GM18909 (cell line): ENCODE measurements at regions not wholly inside any gene's neighbourhood (a gene's known extent, or its start where the extent isn't known, plus 50 kb on each side); places are given as distances from the start of the nearest gene placed in this dataset.

ENCODE experiments used
- ATAC-seq: cut with Tn5 transposase; IDR thresholded peaks from one replicate; pipeline ENCODE4 v1.9.1; 2021; ENCODE audit warnings: mild to moderate bottlenecking; ENCODE audit not compliant: unreplicated experiment, poor library complexity

DNA sequence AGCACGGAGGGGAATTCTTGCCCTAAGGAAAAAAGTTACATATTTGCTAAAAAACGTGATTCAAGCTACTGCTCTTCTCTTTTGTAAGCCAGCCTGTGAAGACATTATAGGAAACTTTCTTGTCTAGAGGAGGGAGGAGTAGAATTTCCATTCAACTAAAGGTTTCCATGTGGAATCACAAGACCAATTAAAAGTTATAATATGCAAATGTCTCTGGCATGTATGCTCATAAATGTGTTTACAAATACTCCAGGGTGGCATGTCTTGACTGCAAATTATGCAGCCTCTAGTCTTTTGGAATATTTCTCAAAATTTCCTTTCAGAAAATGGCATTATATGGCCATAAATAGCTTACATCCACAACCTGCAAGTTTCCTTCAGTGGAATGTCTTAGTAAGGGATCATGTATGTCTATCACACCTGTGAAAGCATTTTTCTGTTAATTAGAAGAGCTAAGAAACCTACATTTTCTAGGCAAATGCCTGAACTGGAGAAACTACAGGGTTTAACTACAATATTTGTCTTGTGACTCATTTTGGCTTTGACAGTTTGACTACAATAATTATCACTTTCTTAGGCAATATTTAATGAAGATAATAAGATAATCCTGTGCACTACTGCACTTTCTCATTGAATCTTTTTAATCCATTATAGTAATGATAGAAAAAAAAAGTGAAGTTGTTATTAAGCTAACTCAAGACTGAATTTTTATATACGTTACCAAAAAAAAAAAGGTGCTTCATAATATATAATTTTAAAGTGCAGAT is 111.1 kb upstream of the C10orf90 start:
- no peak for ATAC-seq

DNA sequence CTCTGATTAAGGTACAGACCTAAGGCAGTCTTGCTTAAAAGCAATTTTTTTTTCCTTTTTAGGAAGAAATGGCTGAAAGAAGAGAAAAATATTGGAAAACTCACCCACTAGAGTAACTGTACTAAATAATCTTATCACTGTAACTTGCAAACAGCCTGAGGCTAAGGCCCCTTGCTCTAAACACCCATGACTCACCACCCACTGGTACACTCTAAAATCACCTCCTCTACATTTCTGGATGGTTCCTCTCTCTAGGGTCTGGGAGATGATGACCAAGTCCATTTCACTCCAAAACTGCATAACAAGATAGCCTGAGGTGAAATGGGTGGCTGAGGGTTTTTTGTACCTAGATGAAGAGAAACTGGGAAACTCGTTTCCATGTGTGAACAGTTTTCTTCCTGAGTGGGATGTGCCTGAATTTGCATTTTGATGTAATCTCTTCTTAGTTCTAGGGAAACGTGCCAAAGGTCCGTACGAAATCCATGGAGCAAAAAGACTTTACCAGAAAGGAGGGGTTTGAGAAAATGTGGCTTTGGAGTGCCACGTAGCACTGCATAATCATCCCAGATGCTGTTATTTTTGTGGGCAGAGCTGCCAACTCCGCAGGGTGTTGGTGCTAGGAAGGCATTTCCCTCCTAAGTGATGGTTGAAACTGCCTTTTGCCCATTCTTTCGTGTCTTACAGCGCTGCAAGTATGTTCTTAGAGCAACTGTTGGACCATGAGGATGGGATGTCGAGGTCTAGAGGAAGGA is 113.5 kb upstream of the C10orf90 start:
- ATAC-seq: no peak

DNA sequence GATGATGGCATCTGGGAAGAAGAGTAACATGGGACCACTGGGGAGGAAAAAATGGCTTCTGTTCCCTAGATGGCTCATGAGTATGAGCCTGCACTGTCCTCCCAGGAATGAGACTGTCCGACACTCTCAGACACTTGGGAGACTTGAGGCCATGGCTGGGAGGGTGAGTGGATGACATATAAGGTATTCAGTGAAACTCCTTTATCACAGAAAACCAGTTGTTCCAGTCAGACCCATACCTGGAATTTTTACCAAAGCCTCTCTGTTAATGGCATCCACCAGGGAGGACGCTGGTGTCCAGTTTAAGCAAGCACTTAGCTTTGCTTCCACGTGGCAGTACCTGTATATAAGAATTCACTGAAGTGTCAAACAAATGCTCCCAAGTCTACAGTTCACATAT is 116.7 kb upstream of the C10orf90 start:
- no peak for ATAC-seq

DNA sequence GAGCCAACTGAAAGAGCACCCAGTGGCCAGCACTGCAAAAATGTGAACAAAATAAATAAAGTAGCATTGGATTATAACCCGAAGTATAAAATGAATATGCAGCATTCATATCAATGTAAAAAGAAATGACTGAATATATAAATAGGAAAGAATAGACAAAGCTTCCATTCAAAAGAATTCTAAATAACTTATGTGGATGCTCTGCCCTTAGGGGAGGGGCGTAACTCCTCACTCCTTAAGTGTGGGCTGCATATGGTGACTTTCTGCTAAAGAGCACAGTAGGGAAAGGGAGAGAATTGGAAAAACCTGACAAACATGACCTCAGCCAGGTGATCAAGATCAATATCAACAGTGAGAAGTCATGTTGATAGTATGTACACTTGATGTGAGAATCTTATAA is 109.9 kb upstream of the DOCK1 start:
- no peak for ATAC-seq

DNA sequence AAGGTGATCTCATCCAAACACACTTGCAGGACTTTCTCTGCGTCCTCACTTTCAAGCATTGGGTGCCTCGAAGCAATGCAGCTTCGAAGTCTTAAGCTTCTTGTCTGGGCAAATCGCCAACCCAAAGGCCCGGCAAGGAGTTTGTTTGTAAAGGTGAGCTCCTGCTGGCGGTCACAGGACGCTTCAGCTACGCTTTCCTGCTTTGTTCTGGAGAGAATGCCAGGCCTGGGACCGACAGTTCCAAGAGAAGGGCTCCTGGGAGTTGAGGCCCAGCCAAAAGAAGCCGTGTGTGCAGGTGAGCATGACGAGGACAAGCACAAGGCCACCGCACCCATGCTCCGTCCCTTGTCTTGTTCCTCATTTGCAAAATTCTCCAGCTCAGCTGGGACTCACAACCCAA is 106.6 kb upstream of the DOCK1 start:
- ATAC-seq: no peak

DNA sequence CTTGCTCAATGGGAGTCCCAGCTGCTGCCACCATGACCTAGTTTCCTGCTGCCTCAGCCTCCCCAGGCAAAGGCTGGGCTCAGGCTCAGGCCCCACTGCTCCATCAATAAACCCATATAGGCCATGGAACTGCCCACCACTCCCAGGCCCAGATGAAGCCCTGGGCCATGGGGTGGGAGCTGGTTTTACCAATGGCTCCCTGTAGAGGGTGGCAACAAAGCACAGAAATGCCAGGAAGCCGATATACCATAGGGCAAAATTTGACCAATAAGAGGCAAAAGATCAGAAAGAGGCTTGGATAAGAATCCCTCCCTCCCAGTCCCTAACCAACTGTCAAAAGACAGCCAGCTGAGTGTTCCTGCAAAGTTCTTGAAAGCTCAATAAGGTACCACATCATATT is 101.8 kb upstream of the DOCK1 start:
- ATAC-seq: no peak

DNA sequence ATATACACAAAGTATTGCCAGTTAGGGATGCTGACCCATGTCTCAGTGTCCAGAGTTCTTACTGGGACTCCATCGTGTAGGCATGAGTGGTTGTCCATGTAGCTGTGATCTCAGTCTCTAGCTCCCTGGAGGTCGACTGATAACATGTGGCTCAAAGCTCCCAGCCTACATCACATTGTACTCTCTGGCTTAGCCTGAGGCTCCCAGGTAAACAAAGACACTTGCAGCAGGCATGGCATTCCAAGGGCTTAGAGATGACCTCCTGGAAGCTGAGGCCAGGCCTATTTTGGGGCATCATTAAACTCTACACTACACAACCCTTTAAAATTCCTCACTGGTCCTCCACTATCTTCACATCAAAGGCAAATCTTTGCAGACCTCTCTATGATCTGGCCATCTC is 100.8 kb upstream of the DOCK1 start:
- ATAC-seq: no peak

DNA sequence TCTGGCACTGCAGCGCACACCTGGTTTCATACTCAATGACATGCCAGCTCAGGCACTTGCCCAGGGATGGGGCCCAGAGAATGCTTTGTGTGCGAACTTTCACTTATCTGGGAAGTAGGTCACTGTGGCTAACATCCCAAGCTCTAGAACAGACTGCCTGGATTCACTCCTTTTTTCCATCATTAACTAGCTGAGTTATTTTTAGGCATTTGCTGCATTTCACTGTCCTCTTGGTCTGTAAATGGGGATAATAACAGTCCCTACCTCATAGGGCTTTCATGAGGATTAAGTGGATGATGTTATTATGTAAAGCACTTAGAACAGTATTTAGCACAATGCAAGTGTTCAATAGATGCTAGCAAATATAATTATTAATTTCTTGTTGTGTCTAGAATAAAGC is 98.7 kb upstream of the DOCK1 start:
- ATAC-seq: no peak

DNA sequence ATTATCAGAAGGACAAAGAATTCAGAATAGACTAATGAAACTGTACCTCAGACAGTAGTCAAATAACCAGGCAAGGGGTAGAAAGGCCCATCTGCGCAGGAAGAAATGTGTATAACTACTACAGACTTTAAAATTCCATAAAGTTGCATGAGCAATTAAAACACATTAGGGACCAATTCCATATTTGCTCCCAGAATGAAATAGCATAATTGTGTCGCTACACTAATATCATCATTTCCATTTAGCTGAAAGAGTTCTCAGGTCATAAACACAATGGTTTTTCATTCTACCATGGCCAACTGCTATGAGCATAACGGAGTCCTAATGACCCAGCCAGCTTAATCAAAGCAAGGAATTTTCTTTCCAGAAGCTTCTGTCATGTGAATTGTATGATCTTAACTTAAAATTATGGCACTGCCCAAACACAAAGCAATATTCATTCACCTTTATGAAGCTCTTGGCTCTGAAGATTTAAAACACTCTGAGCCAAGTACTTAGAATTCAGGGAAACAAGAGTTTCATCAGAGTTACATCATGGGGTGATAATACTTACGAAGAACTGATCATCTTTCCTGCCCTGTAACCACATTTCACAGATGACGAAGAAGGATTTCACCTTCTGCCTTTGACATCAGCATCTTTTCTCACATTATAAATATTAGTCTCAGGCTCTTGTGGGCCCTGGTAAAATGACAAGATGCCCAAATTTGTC is 98.1 kb upstream of the DOCK1 start:
- no peak for ATAC-seq

DNA sequence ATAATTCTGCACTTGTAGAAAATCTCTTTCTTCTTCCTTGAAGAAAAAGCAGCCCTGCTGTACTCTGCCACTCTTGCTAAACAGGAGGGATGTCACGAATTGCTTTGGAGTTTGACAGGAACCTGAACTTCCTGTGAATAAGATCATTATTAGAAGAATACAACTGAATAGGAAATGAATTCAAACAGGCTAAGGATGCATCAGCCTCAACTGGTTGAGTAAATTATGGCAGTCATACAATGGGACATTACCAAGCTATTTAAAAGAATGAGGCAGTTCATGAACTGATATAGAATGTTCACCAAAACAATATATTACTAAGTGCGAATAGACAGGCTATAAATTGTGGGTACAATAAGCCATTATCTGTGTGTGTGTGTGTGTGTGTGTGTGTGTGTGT is 97.1 kb upstream of the DOCK1 start:
- no peak for ATAC-seq

DNA sequence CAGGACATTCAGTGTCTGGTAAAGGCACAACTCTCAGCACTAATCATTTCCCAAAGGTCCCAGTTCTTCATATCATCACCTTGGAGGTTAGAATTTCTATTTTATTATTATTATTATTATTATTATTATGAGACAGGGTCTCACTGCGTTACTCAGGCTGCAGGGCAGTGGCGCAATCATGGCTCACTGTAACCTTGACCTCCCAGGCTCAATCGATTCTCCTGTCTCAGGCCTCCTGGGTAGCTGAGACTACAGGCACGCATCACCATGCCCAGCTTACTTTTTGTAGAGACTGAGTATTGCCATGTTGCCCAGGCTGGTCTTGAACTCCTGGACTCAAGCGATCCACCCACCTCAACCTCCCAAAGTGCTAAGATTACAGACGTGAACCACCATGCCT is 91.8 kb upstream of the DOCK1 start:
- ATAC-seq: no peak

DNA sequence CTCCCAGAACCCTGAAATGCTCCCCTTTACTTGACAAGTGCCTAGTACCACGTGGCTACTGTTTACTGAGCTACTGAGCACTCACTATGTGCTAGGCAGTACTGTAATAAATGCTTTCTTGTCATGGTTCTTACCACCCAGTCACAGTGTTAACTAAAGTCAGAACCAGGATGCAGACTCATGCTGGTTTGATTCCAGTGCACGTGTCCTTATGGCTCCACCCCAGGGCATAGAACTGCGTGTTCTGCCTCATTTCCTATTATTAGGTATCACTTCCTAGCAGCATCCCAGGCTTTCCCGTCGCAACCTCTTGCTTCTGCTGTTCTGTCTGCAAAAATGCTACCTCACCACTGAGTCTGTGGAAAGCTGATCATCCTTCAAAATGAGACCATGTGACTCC is 71.7 kb upstream of the DOCK1 start:
- no peak for ATAC-seq

DNA sequence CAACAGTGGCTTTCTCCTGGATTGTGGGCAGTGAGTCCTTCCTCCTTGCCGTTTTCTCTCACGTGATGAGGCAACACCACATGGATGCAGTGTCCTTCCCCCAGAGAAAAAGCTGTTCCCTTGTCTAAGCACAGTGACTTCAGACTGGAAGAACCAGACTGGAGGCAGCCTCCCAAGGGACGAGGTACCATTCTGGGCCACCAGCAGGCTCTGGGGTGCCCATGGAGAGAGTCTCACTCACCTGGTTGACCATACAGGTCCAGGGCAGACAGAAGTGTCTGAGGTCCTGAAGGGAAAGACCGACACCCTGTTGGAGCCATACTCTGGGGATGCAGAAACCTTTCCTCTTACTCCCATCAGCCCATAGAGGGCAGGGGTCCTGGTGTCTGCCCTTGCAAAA is 69.2 kb upstream of the DOCK1 start:
- ATAC-seq: no peak

DNA sequence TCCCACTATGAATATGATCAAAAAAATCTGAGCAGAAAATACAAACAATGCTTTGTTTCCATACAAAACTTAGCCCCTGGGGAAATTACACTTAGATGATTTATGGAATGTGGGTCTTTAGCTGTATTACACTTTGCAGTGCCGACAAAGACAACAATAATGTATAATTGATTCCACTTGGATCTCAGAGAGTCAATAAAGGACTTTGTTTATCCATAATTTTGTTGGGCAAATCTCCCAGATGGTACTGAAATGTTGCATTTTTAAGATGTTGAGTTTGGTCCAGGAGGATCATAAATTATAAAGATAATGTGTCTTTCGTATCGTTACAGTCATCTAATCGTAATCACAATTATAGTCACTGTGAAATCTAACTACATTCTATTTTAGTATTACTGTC is 66.9 kb upstream of the DOCK1 start:
- ATAC-seq: no peak

DNA sequence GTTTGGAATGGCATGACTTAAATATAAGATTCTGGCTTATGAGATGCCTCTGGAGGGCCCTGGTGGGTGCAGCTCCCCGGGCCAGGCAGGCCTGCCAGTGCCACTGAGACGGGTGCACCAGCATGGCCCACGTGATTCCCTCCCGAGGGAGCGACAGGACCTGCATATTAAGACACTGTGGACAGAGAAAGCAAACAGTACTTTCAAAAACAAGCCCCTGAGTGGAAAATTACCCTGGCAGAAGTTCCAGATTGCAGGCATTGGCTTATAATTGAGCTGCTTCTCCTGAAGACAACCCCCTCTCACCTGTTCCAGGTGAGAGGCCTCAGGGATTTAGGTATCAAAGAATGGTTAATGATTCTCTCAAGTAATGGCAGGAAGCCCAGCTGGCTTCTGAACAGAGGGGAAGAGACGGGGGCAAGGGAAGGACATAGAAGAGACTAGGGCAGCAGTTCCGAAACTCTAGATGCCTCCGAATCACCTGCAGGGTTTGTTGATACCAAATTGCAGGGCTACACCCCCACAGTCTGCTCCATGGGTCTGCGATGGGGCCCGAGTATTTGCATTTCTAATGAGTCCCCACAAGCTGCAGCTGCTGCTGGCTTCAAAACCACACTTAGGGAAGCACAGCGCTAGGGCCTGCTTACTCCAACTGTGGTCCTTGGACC is 66.0 kb upstream of the DOCK1 start:
- no peak for ATAC-seq

DNA sequence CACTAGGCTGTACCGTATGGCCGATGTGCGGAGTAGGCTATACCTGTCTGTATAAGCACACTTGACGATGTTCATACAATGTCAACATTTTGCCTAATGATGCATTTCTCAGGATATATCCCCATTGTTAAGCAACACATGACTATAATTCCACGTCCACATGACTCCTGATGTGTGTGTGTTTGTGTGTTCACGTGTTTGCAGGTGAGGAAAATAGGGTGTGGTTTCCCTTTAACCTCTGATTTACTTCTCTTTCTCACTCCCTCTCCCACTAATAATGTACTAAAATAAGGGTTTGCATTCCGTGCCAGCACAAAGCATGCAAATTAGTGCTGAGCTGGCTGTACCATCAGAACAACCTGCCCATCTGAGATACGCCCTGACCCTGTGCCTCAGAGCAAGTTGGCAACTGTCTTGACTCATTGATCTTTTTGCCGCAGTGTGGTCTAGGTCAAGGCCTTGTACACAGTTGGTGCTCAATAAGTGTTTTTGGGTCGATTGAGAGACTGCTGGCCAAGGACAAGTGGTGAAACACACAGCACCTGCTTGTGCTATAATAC is 64.6 kb upstream of the DOCK1 start:
- no peak for ATAC-seq

DNA sequence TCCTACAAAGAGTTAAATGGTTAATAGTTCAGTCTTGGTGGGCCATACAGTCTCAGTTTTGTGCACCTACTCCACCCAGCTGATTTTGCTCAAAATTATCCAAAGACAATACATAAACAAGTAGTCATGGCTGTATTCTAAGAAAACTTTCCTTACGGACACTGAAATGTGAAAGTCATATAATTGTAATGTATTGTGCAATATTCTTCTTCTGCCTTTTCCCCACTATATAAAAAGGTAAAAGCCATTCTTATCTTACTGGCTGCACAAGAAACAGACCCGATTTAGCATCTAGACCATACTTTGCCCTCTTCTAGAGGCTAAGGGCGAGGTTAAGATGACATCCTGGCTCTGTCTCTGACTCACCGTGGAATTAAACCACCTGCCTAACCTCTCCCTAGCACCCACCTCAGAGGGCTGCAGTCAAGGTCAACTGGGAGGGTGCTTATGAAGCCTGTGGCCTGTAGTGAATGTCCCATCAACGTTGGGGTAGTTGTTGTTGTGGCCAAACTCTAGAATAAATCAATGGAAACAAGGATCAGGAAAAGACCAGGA is 63.8 kb upstream of the DOCK1 start:
- no peak for ATAC-seq

DNA sequence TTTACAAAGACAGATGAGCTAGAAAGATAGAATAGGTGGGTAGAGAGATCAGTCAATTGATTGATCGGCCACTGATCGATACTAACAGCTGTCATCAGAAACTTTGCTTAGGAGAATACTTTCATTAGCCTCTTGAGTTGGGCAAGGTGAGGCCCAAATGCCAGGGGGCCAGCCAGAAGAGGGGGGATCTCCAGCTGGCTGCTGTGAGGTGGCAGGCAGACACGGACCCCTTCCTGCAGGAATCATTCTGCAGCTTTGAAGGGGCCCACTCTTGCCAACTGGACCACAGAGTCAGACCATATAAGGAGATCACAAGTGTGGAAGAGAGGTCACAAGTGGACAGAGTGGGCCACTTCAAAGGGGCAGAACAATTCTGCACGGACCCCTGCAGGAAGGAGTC is 62.9 kb upstream of the DOCK1 start:
- no peak for ATAC-seq

DNA sequence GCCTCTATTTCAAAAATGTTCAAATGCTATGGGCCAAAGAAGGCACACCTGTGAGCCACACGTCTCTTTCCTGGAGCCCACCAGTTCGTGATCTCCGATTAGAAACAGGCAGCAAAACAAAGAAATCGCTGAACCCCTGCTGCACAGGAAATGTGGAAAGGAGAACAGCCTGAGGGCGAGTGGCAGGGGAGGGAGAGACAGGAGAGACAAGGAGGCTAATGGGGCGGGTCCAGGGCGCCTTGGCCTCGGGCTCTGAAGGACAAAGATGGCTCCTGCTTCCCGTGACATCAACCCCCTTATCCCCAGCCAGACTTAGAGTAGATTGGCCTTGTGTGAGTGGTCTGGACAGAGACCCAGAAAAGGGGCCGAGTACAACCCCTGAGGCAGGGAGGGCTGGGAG is 62.4 kb upstream of the DOCK1 start:
- ATAC-seq: no peak

DNA sequence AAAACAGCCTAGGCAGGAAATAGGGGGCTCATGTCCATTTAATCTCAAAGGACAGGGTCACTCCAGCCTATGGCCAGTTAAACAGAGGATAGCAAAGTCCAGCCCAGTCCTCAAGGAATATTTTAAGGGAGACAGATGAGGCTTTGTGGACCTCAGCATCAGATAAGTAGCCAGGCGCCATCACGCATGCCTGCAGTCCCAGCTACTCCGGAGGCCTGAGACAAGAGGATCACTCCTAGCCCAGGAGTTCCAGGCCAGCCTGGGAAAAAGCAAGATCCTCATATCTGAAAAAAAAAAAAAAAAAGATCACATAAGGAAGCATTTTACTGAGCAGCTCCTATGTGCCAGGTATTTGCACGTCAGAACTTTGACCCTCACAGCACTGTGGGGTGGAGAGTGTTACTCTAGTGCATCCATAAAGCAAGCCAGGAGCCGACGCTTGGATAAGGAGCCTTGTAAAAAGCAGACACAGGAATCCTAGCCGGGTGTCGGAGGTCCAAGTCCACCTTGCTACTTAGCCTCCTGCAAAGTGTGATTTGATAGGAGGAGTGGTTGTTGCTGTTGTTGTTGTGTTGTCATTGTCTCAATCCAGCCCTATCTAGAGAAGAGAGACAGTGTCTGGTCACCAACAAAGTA is 61.8 kb upstream of the DOCK1 start:
- ATAC-seq: no peak
